ENCODE measurements at regions not wholly inside any gene's neighbourhood (a gene's known extent, or its start where the extent isn't known, plus 50 kb on each side); places are given as distances from the start of the nearest gene placed in this dataset.
"Not testable (repeated sequence)": the region's sequence is repeated elsewhere in the genome, so short reads cannot be mapped to it uniquely, and the experiment has no call there.

- Histone ChIP-seq H3K9me3 (ENCODE audit: insufficient read depth, low read depth, low read length) (no peaks in the 10 kb centered on the region), H3K36me3 (ENCODE audit: insufficient read depth, low read length) (no peaks in the 10 kb centered on the region), H3K27me3 (ENCODE audit: insufficient read depth, low read length) (no peaks in the 10 kb centered on the region), H3K4me1 (ENCODE audit: insufficient read depth, low read length) (no peaks in the 10 kb centered on the region), H3K9ac (ENCODE audit: low read depth, low read length) (no peak overlapping the region), H3K27ac (ENCODE audit: low read depth, low read length) (no peak overlapping the region), H3K4me3 (ENCODE audit: low read length) (no peak overlapping the region)
- WGBS, result 91% methylated on average over 19 of the region's 19 CpGs
These were observed 167.9 kb upstream of the PFKP start for GRCh38 chr10:2899246-2899951.

GRCh38 chr10:2898509-2898860, 168.9 kb upstream of the PFKP start:
- no peak overlapping the region for H3K4me3 ChIP-seq (ENCODE audit: low read length)
- no peak overlapping the region for H3K9ac ChIP-seq (ENCODE audit: low read depth, low read length)
- H3K27ac ChIP-seq (ENCODE audit: low read depth, low read length), result no peak overlapping the region

GRCh38 chr10:2897619-2898508, 169.5 kb upstream of the PFKP start:
- WGBS, result 84% methylated on average over 13 of the region's 13 CpGs

More at GRCh38 chr10:2898509-2898860, 168.9 kb upstream of the PFKP start:
- Histone ChIP-seq H3K36me3 (ENCODE audit: insufficient read depth, low read length) (no peaks in the 10 kb centered on the region), H3K27me3 (ENCODE audit: insufficient read depth, low read length) (no peaks in the 10 kb centered on the region), H3K4me1 (ENCODE audit: insufficient read depth, low read length) (no peaks in the 10 kb centered on the region), H3K9me3 (ENCODE audit: insufficient read depth, low read depth, low read length) (no peaks in the 10 kb centered on the region)
- 92% methylated on average over 6 of the region's 6 CpGs for WGBS

GRCh38 chr10:2896334-2896733, 171.0 kb upstream of the PFKP start:
- not testable (repeated sequence) for H3K4me3 ChIP-seq (ENCODE audit: low read length); H3K9ac ChIP-seq (ENCODE audit: low read depth, low read length); H3K9me3 ChIP-seq (ENCODE audit: insufficient read depth, low read depth, low read length); H3K27ac ChIP-seq (ENCODE audit: low read depth, low read length); H3K27me3 ChIP-seq (ENCODE audit: insufficient read depth, low read length); H3K36me3 ChIP-seq (ENCODE audit: insufficient read depth, low read length); H3K4me1 ChIP-seq (ENCODE audit: insufficient read depth, low read length)
- 100% methylated on average over 1 of the region's 1 CpG for WGBS

More at GRCh38 chr10:2897619-2898508, 169.5 kb upstream of the PFKP start:
- Histone ChIP-seq H3K4me3 (ENCODE audit: low read length) (no peak overlapping the region), H3K27me3 (ENCODE audit: insufficient read depth, low read length) (no peaks in the 10 kb centered on the region), H3K9me3 (ENCODE audit: insufficient read depth, low read depth, low read length) (no peaks in the 10 kb centered on the region), H3K4me1 (ENCODE audit: insufficient read depth, low read length) (no peaks in the 10 kb centered on the region), H3K27ac (ENCODE audit: low read depth, low read length) (no peak overlapping the region), H3K9ac (ENCODE audit: low read depth, low read length) (no peak overlapping the region), H3K36me3 (ENCODE audit: insufficient read depth, low read length) (no peaks in the 10 kb centered on the region)

- Histone ChIP-seq H3K4me1 (ENCODE audit: insufficient read depth, low read length) (no peaks in the 10 kb centered on the region), H3K27ac (ENCODE audit: low read depth, low read length) (no peak overlapping the region), H3K9ac (ENCODE audit: low read depth, low read length) (no peak overlapping the region), H3K27me3 (ENCODE audit: insufficient read depth, low read length) (no peaks in the 10 kb centered on the region), H3K36me3 (ENCODE audit: insufficient read depth, low read length) (no peaks in the 10 kb centered on the region), H3K9me3 (ENCODE audit: insufficient read depth, low read depth, low read length) (no peaks in the 10 kb centered on the region), H3K4me3 (ENCODE audit: low read length) (no peak overlapping the region)
- 91% methylated on average over 22 of the region's 22 CpGs for WGBS
These were observed 171.7 kb upstream of the PFKP start for GRCh38 chr10:2895594-2896196.

GRCh38 chr10:2893991-2894390, 173.4 kb upstream of the PFKP start:
- Histone ChIP-seq H3K27ac (ENCODE audit: low read depth, low read length) (no peak overlapping the region), H3K4me3 (ENCODE audit: low read length) (no peak overlapping the region), H3K36me3 (ENCODE audit: insufficient read depth, low read length) (no peaks in the 10 kb centered on the region), H3K27me3 (ENCODE audit: insufficient read depth, low read length) (no peaks in the 10 kb centered on the region), H3K9me3 (ENCODE audit: insufficient read depth, low read depth, low read length) (no peaks in the 10 kb centered on the region), H3K9ac (ENCODE audit: low read depth, low read length) (no peak overlapping the region), H3K4me1 (ENCODE audit: insufficient read depth, low read length) (no peaks in the 10 kb centered on the region)
- WGBS, result 97% methylated on average over 16 of the region's 16 CpGs

- no peaks in the 10 kb centered on the region for H3K9me3 ChIP-seq (ENCODE audit: insufficient read depth, low read depth, low read length)
- no peaks in the 10 kb centered on the region for H3K36me3 ChIP-seq (ENCODE audit: insufficient read depth, low read length)
- no peaks in the 10 kb centered on the region for H3K4me1 ChIP-seq (ENCODE audit: insufficient read depth, low read length)
- H3K27me3 ChIP-seq (ENCODE audit: insufficient read depth, low read length), result no peaks in the 10 kb centered on the region
- no peak overlapping the region for H3K9ac ChIP-seq (ENCODE audit: low read depth, low read length)
- 92% methylated on average over 21 of the region's 21 CpGs for WGBS
- H3K4me3 ChIP-seq (ENCODE audit: low read length), result no peak overlapping the region
- no peak overlapping the region for H3K27ac ChIP-seq (ENCODE audit: low read depth, low read length)
These were observed 174.0 kb upstream of the PFKP start for GRCh38 chr10:2893158-2893845.

GRCh38 chr10:2891770-2892124, 175.6 kb upstream of the PFKP start:
- Histone ChIP-seq H3K27ac (ENCODE audit: low read depth, low read length) (no peak overlapping the region), H3K9me3 (ENCODE audit: insufficient read depth, low read depth, low read length) (no peaks in the 10 kb centered on the region), H3K36me3 (ENCODE audit: insufficient read depth, low read length) (no peaks in the 10 kb centered on the region), H3K4me1 (ENCODE audit: insufficient read depth, low read length) (no peaks in the 10 kb centered on the region), H3K4me3 (ENCODE audit: low read length) (no peak overlapping the region), H3K27me3 (ENCODE audit: insufficient read depth, low read length) (no peaks in the 10 kb centered on the region), H3K9ac (ENCODE audit: low read depth, low read length) (no peak overlapping the region)
- WGBS, result 99% methylated on average over 5 of the region's 5 CpGs

GRCh38 chr10:2891073-2891769, 176.1 kb upstream of the PFKP start:
- no peak overlapping the region for H3K9ac ChIP-seq (ENCODE audit: low read depth, low read length)
- no peak overlapping the region for H3K4me3 ChIP-seq (ENCODE audit: low read length)
- H3K27ac ChIP-seq (ENCODE audit: low read depth, low read length), result no peak overlapping the region
- H3K4me1 ChIP-seq (ENCODE audit: insufficient read depth, low read length), result no peaks in the 10 kb centered on the region
- H3K9me3 ChIP-seq (ENCODE audit: insufficient read depth, low read depth, low read length), result no peaks in the 10 kb centered on the region
- no peaks in the 10 kb centered on the region for H3K27me3 ChIP-seq (ENCODE audit: insufficient read depth, low read length)
- no peaks in the 10 kb centered on the region for H3K36me3 ChIP-seq (ENCODE audit: insufficient read depth, low read length)
- WGBS, result 87% methylated on average over 14 of the region's 14 CpGs

GRCh38 chr10:2890093-2890492, 177.3 kb upstream of the PFKP start:
- H3K9me3 ChIP-seq (ENCODE audit: insufficient read depth, low read depth, low read length), result no peaks in the 10 kb centered on the region
- H3K36me3 ChIP-seq (ENCODE audit: insufficient read depth, low read length), result no peaks in the 10 kb centered on the region
- H3K4me3 ChIP-seq (ENCODE audit: low read length), result no peak overlapping the region
- 94% methylated on average over 23 of the region's 23 CpGs for WGBS
- no peaks in the 10 kb centered on the region for H3K4me1 ChIP-seq (ENCODE audit: insufficient read depth, low read length)
- no peaks in the 10 kb centered on the region for H3K27me3 ChIP-seq (ENCODE audit: insufficient read depth, low read length)
- H3K9ac ChIP-seq (ENCODE audit: low read depth, low read length), result no peak overlapping the region
- no peak overlapping the region for H3K27ac ChIP-seq (ENCODE audit: low read depth, low read length)

Data from HUES64 (cell line).